RKO (cell line): ENCODE measurements at regions not wholly inside any gene's neighbourhood (a gene's known extent, or its start where the extent isn't known, plus 50 kb on each side); places are given as distances from the start of the nearest gene placed in this dataset.
"Not testable (repeated sequence)": the region's sequence is repeated elsewhere in the genome, so short reads cannot be mapped to it uniquely, and the experiment has no call there.

Experiments used
- DNase-seq: peaks from one replicate; pipeline ENCODE4 v3.0.0-alpha.2; 2016; ENCODE audit warnings: low spot score

DNA sequence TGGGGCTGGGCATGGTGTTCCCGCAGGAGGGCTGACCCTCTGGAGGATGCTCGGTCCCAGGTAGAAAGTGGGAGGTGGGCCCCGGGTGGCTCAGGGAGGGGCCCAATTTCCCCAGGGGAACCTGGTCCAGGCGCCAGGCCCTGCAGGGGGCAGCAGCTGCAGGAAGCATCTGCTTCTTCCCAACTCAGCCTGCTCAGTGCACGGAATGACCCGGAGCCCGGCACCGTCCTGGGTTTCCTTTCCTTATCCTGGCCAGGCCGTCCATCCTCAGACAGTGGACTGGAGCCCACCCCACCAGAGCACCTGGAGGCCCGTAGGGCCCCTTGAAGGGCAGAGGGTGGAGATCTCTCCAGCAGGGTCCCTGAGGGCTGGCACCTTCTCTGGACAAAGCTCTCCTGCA, 111.0 kb downstream of the TMEM121 start:
- DNase-seq = not testable (repeated sequence)

DNA sequence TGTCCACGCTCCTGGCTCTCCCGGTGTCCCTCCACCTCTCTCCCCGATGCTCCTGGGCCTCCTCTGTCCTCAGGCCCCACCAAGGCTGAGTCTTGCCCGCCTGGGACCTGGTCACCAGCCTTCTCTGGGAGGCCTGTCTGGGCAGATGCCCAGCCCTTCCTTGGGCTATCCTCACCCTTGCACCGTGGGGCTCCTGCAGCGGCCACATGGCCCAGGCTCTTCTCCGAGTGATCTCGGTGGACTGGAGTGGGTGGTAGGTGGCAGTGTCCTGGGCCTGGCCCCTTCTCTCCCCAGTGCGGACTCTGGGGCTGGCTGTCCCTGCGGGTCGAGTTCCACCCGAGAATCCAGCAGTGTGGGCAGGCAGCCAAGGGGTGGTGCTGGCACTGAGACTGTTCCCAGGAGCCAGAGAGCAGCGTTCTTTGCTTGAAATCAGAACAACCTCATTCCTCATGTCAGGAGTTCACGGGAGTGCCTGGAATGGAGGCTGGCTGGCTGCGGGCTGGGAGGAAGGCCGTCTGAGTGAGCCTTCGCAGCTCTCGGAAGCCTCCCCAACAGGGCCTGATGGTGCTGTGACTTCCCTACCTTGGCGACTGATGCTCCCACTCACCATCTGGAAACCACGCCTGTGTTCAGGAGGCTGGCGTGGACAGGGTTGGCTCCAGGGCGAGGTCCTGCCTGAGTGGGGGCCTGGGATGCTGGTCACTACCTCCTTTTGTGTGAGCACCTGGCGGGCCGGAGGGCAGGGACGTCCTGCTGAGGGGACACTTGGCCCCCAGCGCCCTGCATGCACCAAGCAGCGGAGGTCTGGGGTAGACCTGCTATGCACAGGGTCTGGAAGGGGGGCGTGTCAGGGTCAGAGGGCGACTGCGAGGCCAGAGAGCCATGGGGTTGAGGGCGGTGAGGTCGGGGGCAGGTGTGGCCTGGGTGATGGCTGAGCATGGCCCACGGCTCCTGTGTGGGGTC, 113.9 kb downstream of the TMEM121 start:
- DNase-seq = not testable (repeated sequence)

DNA sequence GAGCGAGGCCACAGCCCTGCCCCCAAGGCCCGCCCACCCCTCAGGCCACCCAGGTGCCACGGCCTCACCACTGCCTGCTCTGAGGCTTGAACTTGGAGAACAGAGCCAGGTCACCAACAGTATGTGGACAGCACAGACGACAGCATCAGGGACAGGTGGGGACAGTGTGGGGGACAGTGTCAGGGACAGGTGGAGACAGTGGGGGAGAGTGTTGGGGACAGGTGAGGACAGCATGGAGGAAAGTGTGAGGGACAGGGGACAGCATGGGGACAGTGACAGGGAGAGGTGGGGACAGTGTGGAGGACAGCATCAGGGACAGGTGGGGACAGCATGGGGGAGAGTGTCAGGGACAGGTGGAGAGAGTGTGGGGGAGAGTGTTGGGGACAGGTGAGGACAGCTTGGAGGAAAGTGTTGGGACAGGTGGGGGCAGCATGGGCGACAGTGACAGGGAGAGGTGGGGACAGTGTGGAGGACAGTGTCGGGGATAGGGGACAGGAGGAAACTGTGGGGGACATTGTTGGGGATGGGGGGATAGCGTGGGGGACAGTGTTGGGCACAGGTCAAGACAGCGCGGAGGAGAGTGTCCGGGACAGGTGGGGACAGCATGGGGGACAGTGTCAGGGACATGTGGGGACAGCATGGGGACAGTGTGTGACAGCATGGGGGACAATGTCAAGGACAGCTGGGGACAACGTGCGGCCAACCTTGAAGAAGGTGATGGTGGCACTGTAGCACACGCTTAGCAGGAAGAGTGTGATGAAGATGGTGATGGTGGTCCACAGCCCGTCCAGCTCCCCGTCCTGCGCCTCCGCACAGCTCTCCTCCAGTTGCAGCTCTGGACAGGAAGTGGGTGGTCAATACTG, 114.9 kb downstream of the TMEM121 start:
- no peak for DNase-seq

DNA sequence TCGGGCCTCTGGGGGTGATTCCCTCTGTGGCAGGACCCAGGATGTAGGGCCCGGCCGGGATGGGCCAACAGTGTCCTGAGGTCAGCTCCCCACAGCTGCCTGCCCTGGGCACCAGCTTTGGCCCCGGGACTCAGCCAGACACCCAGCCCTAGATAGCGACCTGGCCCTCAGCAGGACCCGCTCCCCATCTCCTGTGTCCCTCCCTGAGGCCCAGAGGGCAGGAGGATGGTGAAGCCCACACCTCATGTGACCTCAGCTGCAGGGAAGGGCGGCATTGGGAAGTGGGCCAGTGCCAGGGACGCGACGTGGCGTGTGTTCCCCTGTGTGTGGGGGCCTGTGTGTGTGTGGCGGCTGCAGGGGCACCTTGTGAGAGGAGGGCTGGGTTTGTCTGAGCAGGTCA, 115.6 kb downstream of the TMEM121 start:
- not testable (repeated sequence) for DNase-seq

- DNase-seq = not testable (repeated sequence)
Observed at GRCh38 chr14:105642486-105642885, 116.1 kb downstream of the TMEM121 start.

DNA sequence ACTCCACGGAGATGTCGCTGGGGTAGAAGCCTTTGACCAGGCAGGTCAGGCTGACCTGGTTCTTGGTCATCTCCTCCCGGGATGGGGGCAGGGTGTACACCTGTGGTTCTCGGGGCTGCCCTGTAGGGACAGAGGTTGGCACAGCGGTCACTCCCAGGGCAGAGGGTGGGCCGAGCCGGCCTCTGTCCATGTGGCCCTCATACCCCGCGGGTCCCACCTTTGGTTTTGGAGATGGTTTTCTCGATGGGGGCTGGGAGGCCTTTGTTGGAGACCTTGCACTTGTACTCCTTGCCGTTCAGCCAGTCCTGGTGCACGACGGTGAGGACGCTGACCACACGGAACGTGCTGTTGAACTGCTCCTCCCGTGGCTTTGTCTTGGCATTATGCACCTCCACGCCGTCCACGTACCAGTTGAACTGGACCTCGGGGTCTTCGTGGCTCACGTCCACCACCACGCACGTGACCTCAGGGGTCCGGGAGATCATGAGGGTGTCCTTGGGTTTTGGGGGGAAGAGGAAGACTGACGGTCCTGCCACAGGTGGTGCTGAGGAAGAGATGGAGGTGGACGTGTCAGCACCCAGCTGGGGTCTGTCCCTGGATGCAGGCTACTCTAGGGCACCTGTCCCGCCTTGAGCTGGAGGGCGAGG, 117.1 kb downstream of the TMEM121 start:
- DNase-seq = not testable (repeated sequence)

- not testable (repeated sequence) for DNase-seq
Observed at GRCh38 chr14:105644053-105644435, 117.7 kb downstream of the TMEM121 start.

DNA sequence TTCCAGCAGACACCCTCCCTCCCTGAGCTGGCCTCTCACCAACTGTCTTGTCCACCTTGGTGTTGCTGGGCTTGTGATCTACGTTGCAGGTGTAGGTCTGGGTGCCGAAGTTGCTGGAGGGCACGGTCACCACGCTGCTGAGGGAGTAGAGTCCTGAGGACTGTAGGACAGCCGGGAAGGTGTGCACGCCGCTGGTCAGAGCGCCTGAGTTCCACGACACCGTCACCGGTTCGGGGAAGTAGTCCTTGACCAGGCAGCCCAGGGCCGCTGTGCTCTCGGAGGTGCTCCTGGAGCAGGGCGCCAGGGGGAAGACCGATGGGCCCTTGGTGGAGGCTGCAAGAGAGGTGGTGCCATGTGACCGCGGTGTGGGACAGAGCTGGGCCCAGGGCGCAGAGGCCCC, 118.1 kb downstream of the TMEM121 start:
- not testable (repeated sequence) for DNase-seq

DNA sequence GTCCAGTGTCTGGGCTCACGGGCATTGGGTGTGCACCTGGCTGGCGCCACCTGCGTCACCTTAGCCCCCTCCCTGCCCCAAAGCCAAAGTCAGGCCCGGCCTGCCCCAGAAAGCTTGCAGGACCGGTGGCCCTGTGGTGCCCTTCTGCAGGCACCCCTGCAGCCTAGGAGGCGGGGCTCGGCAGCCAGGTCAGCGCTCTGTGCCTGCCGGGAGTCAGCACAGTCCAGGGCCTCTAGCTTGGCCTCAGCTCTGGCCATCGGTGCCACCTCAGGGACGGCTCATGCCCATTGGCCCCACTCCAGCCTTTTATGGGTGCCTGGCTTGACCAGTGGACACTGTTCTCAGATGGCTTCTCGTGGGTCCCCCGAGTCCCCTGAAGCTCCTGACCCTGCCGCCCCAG, 118.5 kb downstream of the TMEM121 start:
- not testable (repeated sequence) for DNase-seq

GRCh38 chr14:105645389-105645788, 119.0 kb downstream of the TMEM121 start:
- not testable (repeated sequence) for DNase-seq

DNA sequence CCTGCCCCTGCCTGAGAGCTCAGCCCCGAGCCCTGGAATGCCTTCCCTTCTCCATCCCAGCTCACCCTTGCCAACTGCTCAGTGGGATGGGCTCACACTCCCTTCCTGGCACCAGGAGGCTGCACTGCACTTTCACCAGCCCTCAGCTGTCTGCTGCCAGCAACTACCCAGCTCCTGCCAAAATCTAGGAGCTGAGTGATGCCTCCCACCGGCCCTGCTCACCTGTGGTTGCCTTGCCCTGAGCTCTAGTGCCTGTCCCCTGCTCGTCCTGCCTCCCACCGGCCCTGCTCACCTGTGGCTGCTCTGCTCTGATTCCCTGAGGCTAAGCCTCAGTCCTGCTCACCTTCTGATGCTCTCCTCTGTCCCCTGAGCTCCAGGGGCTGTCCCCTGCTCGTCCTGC, 119.8 kb downstream of the TMEM121 start:
- DNase-seq = no peak

- not testable (repeated sequence) for DNase-seq
Observed at GRCh38 chr14:105646711-105647281, 120.4 kb downstream of the TMEM121 start.

- not testable (repeated sequence) for DNase-seq
Observed at GRCh38 chr14:105647426-105647783, 121.0 kb downstream of the TMEM121 start.

DNA sequence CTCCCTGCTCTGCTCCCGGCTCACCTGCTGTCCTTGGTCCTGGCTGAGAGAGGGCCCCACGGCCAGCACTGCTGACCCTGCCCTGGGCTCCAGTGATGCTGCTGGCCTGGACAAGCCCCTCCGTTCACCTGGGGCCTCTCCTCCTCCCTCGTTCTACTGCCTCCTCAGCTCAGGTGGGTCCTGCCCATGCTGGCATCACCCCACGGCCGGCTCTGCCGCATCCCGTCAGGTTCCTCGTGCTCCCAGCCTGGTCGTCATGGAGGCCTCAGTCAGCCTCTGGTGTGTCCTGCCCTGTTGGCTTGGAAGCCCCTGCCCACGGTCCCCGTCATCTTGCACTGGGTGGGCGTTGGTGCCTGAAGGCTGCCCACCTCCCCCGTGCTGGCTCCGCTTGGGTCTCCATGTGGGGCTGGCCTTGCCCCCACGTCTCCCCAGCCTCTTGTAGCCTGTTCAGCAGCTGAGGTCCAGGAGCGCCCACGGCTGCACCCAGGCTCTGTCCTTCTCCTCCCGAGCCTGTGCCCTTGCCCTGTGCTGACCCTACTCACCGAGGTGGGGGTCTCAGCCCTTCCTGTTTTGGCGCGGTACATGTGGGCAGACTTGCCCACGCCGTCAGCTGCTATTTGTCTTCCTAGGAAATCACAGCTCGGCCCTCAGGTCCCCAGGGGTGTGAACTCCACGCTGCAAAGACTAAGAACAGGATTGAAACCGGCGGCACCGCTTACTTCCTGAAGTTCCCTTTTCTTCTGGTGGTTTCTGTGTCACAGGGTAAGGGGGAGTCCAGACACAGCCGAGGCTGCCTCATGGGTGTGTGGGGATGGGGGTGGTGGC, 121.6 kb downstream of the TMEM121 start:
- DNase-seq = no peak

- not testable (repeated sequence) for DNase-seq
Observed at GRCh38 chr14:105648609-105649535, 122.5 kb downstream of the TMEM121 start.

GRCh38 chr14:105652317-105652716, 125.9 kb downstream of the TMEM121 start:
- not testable (repeated sequence) for DNase-seq

GRCh38 chr14:105653921-105654320, 127.5 kb downstream of the TMEM121 start:
- not testable (repeated sequence) for DNase-seq

DNA sequence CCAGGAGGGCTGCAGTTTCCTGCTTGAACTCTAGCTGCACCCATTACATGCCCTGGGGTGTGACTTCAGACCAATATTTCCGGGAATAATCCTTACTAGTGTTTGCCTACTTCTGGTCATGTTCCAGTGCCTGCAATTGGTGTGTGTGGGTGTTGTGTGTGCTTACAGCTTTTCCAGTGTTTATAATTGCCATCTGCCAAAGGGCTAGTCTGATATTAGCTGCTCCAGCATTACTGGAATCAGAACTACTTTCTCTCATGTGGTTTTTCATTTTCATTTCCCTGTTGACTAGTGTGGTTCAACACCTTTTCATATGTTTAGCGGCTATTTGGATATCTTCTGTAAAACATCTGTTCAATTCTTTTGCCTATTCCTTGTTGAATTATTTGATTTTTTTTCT, 132.9 kb downstream of the TMEM121 start:
- DNase-seq = not testable (repeated sequence)

DNA sequence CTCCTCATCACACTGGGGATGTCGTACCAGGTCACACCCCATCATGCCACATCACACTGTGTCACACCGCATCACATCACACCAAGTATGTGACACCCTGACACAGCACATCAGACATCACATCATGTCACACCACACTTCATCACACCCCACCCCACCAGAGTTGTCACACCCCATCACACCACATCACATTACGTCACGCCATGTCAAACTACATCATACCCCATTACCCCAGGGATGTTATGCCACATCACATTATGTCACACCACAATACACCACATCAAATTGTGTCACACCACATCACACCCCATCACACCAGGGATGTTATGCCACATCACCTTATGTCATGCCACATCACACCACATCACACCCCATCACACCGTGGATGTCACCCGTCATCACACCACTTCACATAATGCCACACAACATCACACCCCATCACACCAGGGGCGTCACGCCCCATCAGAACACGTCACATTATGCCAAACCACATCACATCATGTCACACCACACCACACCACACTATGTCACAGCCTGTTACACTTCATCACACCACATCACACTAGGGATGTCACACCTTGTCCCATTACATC, 133.6 kb downstream of the TMEM121 start:
- no peak for DNase-seq
